GM12878 (cell line): ENCODE measurements at regions not wholly inside any gene's neighbourhood (a gene's known extent, or its start where the extent isn't known, plus 50 kb on each side); places are given as distances from the start of the nearest gene placed in this dataset.

ENCODE experiments used
- ATAC-seq: fragments of 200-7000 bp; cut with Tn5 transposase; 3 replicates; pipeline ENCODE4 v1.9.1; 2020; ENCODE audit warnings: mild to moderate bottlenecking, moderate library complexity
- BruUV-seq: library from RNA; stranded (reverse); fragments of 400-500 nt; replicated peaks from 2 replicates; lab custom pipeline; 2021; lab: Mats Ljungman, UMichigan
- CTCF ChIA-PET: fragments of 300-600 bp; sonication (Branson Sonifier 250); formaldehyde crosslinking; extraction: SDS; loops from one replicate; lab custom pipeline; 2021; ENCODE audit warnings: inconsistent platforms; lab: Yijun Ruan, JAX
- POLR2A ChIA-PET: fragments of 350-600 bp; formaldehyde crosslinking; extraction: SDS; loops from one replicate; lab custom pipeline; 2021; ENCODE audit warnings: inconsistent platforms; lab: Charles Lee
- RAD21 ChIA-PET: fragments of 300-600 bp; sonication (Branson Sonifier 250); formaldehyde crosslinking; loops from one replicate; lab custom pipeline; 2023; ENCODE audit warnings: antibody characterized with exemption; ENCODE audit not compliant: unreplicated experiment; lab: Charles Lee
- SMC1A ChIA-PET: fragments of 300-600 bp; sonication (Branson Sonifier 250); formaldehyde crosslinking; loops from one replicate; lab custom pipeline; 2023; ENCODE audit not compliant: unreplicated experiment, uncharacterized antibody; lab: Charles Lee
- DNase-seq: peaks from one replicate; pipeline ENCODE4 v3.0.0-alpha.2; 2011; ENCODE audit warnings: low read depth, low spot score
- FAIRE-seq: peaks from 3 replicates; lab custom pipeline; 2011; peaks lifted over from hg19 to GRCh38; lab: Jason Lieb, UNC
- H2AFZ ChIP-seq: 2 replicates; pipeline ENCODE4 v1.6.0; 2011; ENCODE audit warnings: low read depth, low read length, control low read depth; ENCODE audit not compliant: control insufficient read depth
- H3K27ac ChIP-seq: 2 replicates; pipeline ENCODE4 v1.5.1; 2011; ENCODE audit warnings: control low read depth; ENCODE audit not compliant: control insufficient read depth, insufficient read depth
- H3K27me3 ChIP-seq, 2 experiments: replicated peaks in 1 of 2; 2 replicates each; pipeline versions ENCODE4 v1.6.0 to v1.6.1; 2011; ENCODE audit warnings: low read length in 1 of 2; ENCODE audit not compliant: control insufficient read depth in 2 of 2, insufficient read depth in 2 of 2
- H3K36me3 ChIP-seq, 2 experiments: 2 replicates each; pipeline ENCODE4 v1.5.1; 2011; ENCODE audit warnings: low read length in 1 of 2; ENCODE audit not compliant: control insufficient read depth in 2 of 2, insufficient read depth in 2 of 2
- H3K4me1 ChIP-seq: 2 replicates; pipeline ENCODE4 v1.6.1; 2011; ENCODE audit warnings: mild to moderate bottlenecking, low read length, moderate library complexity, mixed read lengths; ENCODE audit not compliant: control insufficient read depth, insufficient read depth
- H3K4me2 ChIP-seq: 2 replicates; pipeline ENCODE4 v1.6.0; 2011; ENCODE audit warnings: control low read depth; ENCODE audit not compliant: control insufficient read depth, insufficient read depth
- H3K4me3 ChIP-seq: fragments of 200-600 bp; sonication (generic); 2 replicates; pipeline ENCODE4 v1.5.1; 2016
- H3K79me2 ChIP-seq: 2 replicates; pipeline ENCODE4 v1.6.0; 2011; ENCODE audit warnings: low read length; ENCODE audit not compliant: control insufficient read depth, insufficient read depth
- H3K9ac ChIP-seq: 2 replicates; pipeline ENCODE4 v1.8.0; 2011; ENCODE audit warnings: low read length, control low read depth, mixed read lengths; ENCODE audit not compliant: control insufficient read depth, insufficient read depth
- H3K9me3 ChIP-seq: replicated peaks from 3 replicates; pipeline ENCODE4 v1.5.1; 2011; ENCODE audit warnings: mild to moderate bottlenecking, low read length; ENCODE audit not compliant: control insufficient read depth, insufficient read depth
- H4K20me1 ChIP-seq: 2 replicates; pipeline ENCODE4 v1.6.0; 2011; ENCODE audit not compliant: control insufficient read depth, insufficient read depth
- BHLHE40 ChIP-seq, 2 experiments: fragments of 450-650 bp in 1 of 2; IDR thresholded peaks; 2 replicates each; pipeline ENCODE4 v1.6.1; 2011 to 2017; ENCODE audit warnings: low read depth in 2 of 2, borderline replicate concordance in 1 of 2, improper control_type of control experiment in 1 of 2, low read length in 1 of 2, mild to moderate bottlenecking in 1 of 2
- CEBPZ ChIP-seq: fragments of 150-350 bp; IDR thresholded peaks from 2 replicates; pipeline ENCODE4 v1.6.1; 2016; ENCODE audit warnings: low read depth, low read length
- CHD1 ChIP-seq: IDR thresholded peaks from 2 replicates; pipeline ENCODE4 v1.6.1; 2012; ENCODE audit warnings: low read depth, low read length, improper control_type of control experiment
- FOXM1 ChIP-seq: IDR thresholded peaks from 2 replicates; pipeline ENCODE4 v1.6.1; 2012; ENCODE audit warnings: low read depth, mild to moderate bottlenecking, inconsistent platforms, low read length, moderate library complexity
- KLF5 ChIP-seq: fragments of 450-650 bp; IDR thresholded peaks from 2 replicates; pipeline ENCODE4 v1.6.1; 2014; ENCODE audit warnings: mild to moderate bottlenecking; ENCODE audit not compliant: partially characterized antibody
- MEF2A ChIP-seq: IDR thresholded peaks from 2 replicates; pipeline ENCODE4 v1.6.1; 2011; ENCODE audit warnings: low read depth, mild to moderate bottlenecking, low read length, moderate library complexity; ENCODE audit not compliant: insufficient read depth
- MTA3 ChIP-seq: IDR thresholded peaks from 2 replicates; pipeline ENCODE4 v1.6.1; 2012; ENCODE audit warnings: low read length, inconsistent platforms, borderline replicate concordance
- RBBP5 ChIP-seq: fragments of 200-600 bp; sonication (generic); conservative IDR thresholded peaks from 2 replicates; pipeline ENCODE4 v1.6.1; 2016
- ZBTB40 ChIP-seq: fragments of 450-650 bp; IDR thresholded peaks from 2 replicates; pipeline ENCODE4 v1.6.1; 2016; ENCODE audit warnings: mild to moderate bottlenecking, moderate library complexity, borderline replicate concordance
- WGBS: methylation state at CpG from one replicate; pipeline ENCODE4 v1.1.6; 2016; ENCODE audit warnings: low lambda C conversion rate; ENCODE audit not compliant: insufficient replicate concordance, insufficient coverage; ENCODE audit errors: missing lambda C conversion rate; 5-methylcytosine and 5-hydroxymethylcytosine counted together
- in situ Hi-C: fragments of 300-500 bp; cut with MboI; formaldehyde crosslinking; loops from 9 replicates; pipeline ENCODE4 v1.14.3; 2018; ENCODE audit warnings: mixed read lengths
- intact Hi-C: fragments of 100-400 bp; cut with micrococcal nuclease; formaldehyde crosslinking; loops from one replicate; pipeline ENCODE4 v1.14.2; 2022; ENCODE audit not compliant: unreplicated experiment

- TF ChIP-seq ZBTB40, result no peak
- no peak for TF ChIP-seq CHD1
- TF ChIP-seq, all 136 proteins: peak for 0
Measured at GRCh38 chr16:51445250-51445649, 294.2 kb upstream of the SALL1 start (continued).

- 0% methylated on average over 1 of the region's 1 CpG for WGBS
- in situ Hi-C loops, result no loop called here
- no peak overlapping the region for H3K27ac ChIP-seq
- no peak overlapping the region for H3K4me3 ChIP-seq
- SMC1A ChIA-PET, result interaction anchor here (1.0 to 1.2 kb wide), 3 partner anchors 10 to 22 kb away, joined by 3 to 4 read pairs (median 3); no protein-coding TSS in a partner anchor
- TF ChIP-seq CEBPZ (no peak), KLF5 (no peak), BHLHE40 (IDR thresholded peaks at IDR 0.05; ENCODE audit: borderline replicate concordance in 1 of 2, low read depth in 2 of 2, low read length in 1 of 2) (no peak), FOXM1 (no peak), MEF2A (no peak), RBBP5 (no peak), MTA3 (no peak)
- H4K20me1 ChIP-seq, result no peaks in the 10 kb centered on the region
- no peaks in the 10 kb centered on the region; a peak in 1 of 4 replicates for H3K27me3 ChIP-seq
- DNase-seq (no peak), ATAC-seq (no peak), FAIRE-seq (no peak)
- POLR2A ChIA-PET, result no interaction called here
- H3K9ac ChIP-seq, result no peak overlapping the region
- no peaks in the 10 kb centered on the region for H3K36me3 ChIP-seq
- no TSS peak for BruUV-seq
- CTCF ChIA-PET, result interaction anchor here (0.7 kb wide), 1 partner anchor 951 kb away, joined by 6 read pairs; no protein-coding TSS in a partner anchor
- no peak overlapping the region for H2AFZ ChIP-seq
- H3K4me2 ChIP-seq, result no peak overlapping the region
- intact Hi-C loops, result no loop called here
- RAD21 ChIA-PET, result no interaction called here
- H3K9me3 ChIP-seq, result no peaks in the 10 kb centered on the region
- no peaks in the 10 kb centered on the region for H3K4me1 ChIP-seq
- H3K79me2 ChIP-seq, result no peaks in the 10 kb centered on the region
Measured at GRCh38 chr16:51443934-51444333, 292.9 kb upstream of the SALL1 start.
